BJ (cell line): ENCODE measurements at regions not wholly inside any gene's neighbourhood (a gene's known extent, or its start where the extent isn't known, plus 50 kb on each side); places are given as distances from the start of the nearest gene placed in this dataset.

Experiments used
- CTCF ChIA-PET: fragments of 350-600 bp; formaldehyde crosslinking; extraction: SDS; loops from one replicate; lab custom pipeline; 2021; ENCODE audit warnings: antibody characterized with exemption, inconsistent platforms; lab: Yijun Ruan, JAX
- POLR2A ChIA-PET: fragments of 300-600 bp; sonication (Branson Sonifier 250); formaldehyde crosslinking; extraction: SDS; loops from one replicate; lab custom pipeline; 2021; ENCODE audit warnings: antibody characterized with exemption; lab: Charles Lee
- DNase-seq: peaks from one replicate; pipeline ENCODE4 v3.0.0-alpha.2; 2011; ENCODE audit warnings: low read depth
- H3K27me3 ChIP-seq: 2 replicates; pipeline ENCODE4 v1.6.0; 2011; ENCODE audit warnings: low read length; ENCODE audit not compliant: control insufficient read depth, insufficient read depth
- H3K36me3 ChIP-seq: 2 replicates; pipeline ENCODE4 v1.5.1; 2011; ENCODE audit warnings: low read length; ENCODE audit not compliant: control insufficient read depth, insufficient read depth
- H3K4me3 ChIP-seq: 2 replicates; pipeline ENCODE4 v1.5.1; 2011; ENCODE audit warnings: low read depth, mild to moderate bottlenecking, control low read depth, low read length
- TF ChIP-seq, protein P1 (sequence below): IDR thresholded peaks from 2 replicates; pipeline ENCODE4 v1.5.1; 2011; ENCODE audit warnings: low read depth, mild to moderate bottlenecking, control low read depth, inconsistent platforms, low read length, moderate library complexity; ENCODE audit not compliant: insufficient read depth

- DNase-seq, result no peak
- POLR2A ChIA-PET, result no interaction called here
- H3K27me3 ChIP-seq, result peaks cover 9% of the 10 kb centered on the region
- H3K4me3 ChIP-seq, result no peak overlapping the region
- CTCF ChIA-PET, result interaction anchor here (1.2 kb wide), 1 partner anchor 13 kb away, joined by 3 read pairs; no protein-coding TSS in a partner anchor
- H3K36me3 ChIP-seq, result no peaks in the 10 kb centered on the region
- TF ChIP-seq, protein P1, sequence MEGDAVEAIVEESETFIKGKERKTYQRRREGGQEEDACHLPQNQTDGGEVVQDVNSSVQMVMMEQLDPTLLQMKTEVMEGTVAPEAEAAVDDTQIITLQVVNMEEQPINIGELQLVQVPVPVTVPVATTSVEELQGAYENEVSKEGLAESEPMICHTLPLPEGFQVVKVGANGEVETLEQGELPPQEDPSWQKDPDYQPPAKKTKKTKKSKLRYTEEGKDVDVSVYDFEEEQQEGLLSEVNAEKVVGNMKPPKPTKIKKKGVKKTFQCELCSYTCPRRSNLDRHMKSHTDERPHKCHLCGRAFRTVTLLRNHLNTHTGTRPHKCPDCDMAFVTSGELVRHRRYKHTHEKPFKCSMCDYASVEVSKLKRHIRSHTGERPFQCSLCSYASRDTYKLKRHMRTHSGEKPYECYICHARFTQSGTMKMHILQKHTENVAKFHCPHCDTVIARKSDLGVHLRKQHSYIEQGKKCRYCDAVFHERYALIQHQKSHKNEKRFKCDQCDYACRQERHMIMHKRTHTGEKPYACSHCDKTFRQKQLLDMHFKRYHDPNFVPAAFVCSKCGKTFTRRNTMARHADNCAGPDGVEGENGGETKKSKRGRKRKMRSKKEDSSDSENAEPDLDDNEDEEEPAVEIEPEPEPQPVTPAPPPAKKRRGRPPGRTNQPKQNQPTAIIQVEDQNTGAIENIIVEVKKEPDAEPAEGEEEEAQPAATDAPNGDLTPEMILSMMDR, result no peak
Observed at GRCh38 chr17:72206376-72206775, 85.6 kb downstream of the SOX9 start.

DNA sequence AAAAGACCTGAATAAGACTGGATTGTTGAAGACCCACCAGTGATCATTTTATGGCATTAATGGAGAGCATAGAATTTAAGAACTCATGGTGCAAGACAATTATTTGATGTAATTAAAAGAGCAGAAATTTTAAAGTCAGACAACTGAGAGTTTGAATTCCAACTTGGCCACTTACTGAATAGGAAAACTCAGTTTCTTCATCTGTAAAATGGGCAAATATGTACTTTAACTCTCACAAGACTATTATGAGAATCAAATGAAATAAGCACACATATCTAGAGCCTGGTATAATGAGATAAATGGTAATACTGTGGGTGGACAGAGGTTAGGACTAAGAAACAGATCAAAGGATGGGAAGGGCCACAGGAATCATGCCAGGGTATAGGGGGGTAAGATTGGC lies 88.0 kb downstream of the SOX9 start:
- TF ChIP-seq, protein P1, result no peak

GRCh38 chr17:72212041-72212440 lies 91.2 kb downstream of the SOX9 start:
- Histone ChIP-seq H3K36me3 (no peaks in the 10 kb centered on the region), H3K4me3 (no peak overlapping the region), H3K27me3 (peaks cover 2% of the 10 kb centered on the region; the same call in 1 of the 2 replicates)
- CTCF ChIA-PET, result no interaction called here
- POLR2A ChIA-PET, result no interaction called here
- TF ChIP-seq, protein P1, result no peak
- DNase-seq, result no peak

More for the DNA sequence above, 88.0 kb downstream of the SOX9 start:
- DNase-seq, result no peak
- Histone ChIP-seq H3K4me3 (no peak overlapping the region), H3K36me3 (no peaks in the 10 kb centered on the region), H3K27me3 (peaks cover 9% of the 10 kb centered on the region)
- CTCF ChIA-PET, result no interaction called here
- POLR2A ChIA-PET, result no interaction called here

- peaks cover 22% of the 10 kb centered on the region for H3K27me3 ChIP-seq
- H3K36me3 ChIP-seq, result no peaks in the 10 kb centered on the region
- ChIA-PET POLR2A (no interaction called here), CTCF (no interaction called here)
- H3K4me3 ChIP-seq, result no peak overlapping the region
- TF ChIP-seq, protein P1, result no peak
- DNase-seq, result no peak
Observed at GRCh38 chr17:72215490-72215889, 94.7 kb downstream of the SOX9 start.

DNA sequence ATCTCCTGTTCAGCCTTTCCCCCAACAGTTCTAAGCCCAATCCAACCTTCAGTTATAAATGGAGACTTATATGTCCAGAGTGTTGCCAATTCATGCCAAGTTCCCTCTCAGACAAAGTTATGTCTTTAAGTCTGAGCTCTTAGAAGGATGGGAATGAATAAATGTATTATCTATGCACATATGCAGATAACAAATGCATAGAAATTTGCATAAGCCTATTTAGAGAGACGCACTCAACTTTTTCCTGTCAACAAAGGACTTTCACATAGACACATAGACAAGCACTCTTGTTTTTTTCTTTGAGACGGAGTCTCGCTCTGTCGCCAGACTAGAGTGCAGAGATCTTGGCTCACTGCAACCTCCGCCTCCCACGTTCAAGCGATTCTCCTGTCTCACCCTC lies 95.1 kb downstream of the SOX9 start:
- ChIA-PET POLR2A (no interaction called here), CTCF (no interaction called here)
- Histone ChIP-seq H3K4me3 (no peak overlapping the region), H3K27me3 (peaks cover 25% of the 10 kb centered on the region), H3K36me3 (no peaks in the 10 kb centered on the region)
- no peak for DNase-seq
- TF ChIP-seq, protein P1, result no peak
